GM12891 (cell line): ENCODE measurements at regions not wholly inside any gene's neighbourhood (a gene's known extent, or its start where the extent isn't known, plus 50 kb on each side); places are given as distances from the start of the nearest gene placed in this dataset.

ENCODE experiments used
- POLR2A ChIP-seq: IDR thresholded peaks from 2 replicates; pipeline ENCODE4 v1.6.1; 2011; ENCODE audit warnings: low read depth, low read length, control low read depth
- POLR2AphosphoS5 ChIP-seq: IDR thresholded peaks from 2 replicates; pipeline ENCODE4 v1.6.1; 2011; ENCODE audit warnings: low read depth, low read length, control low read depth
- POU2F2 ChIP-seq: IDR thresholded peaks from 2 replicates; pipeline ENCODE4 v1.6.1; 2011; ENCODE audit warnings: low read depth, mild to moderate bottlenecking, control low read depth, low read length, moderate library complexity
- SPI1 ChIP-seq: IDR thresholded peaks from 2 replicates; pipeline ENCODE4 v1.6.1; 2011; ENCODE audit warnings: low read depth, low read length, control low read depth
- TAF1 ChIP-seq: IDR thresholded peaks from 2 replicates; pipeline ENCODE4 v1.6.1; 2011; ENCODE audit warnings: low read depth, low read length, control low read depth

GRCh38 chr10:90031776-90032175, 330.4 kb downstream of the KIF20B start:
- no peak for TF ChIP-seq POLR2AphosphoS5
- no peak for TF ChIP-seq POLR2A
- TF ChIP-seq SPI1: no peak
- no peak for TF ChIP-seq TAF1
- TF ChIP-seq POU2F2: no peak
